NCI-H1092 treated with DMSO at 0.1 percent for 48 hours (cell line): ENCODE measurements at regions not wholly inside any gene's neighbourhood (a gene's known extent, or its start where the extent isn't known, plus 50 kb on each side); places are given as distances from the start of the nearest gene placed in this dataset.

Experiments used
- DNase-seq: peaks from one replicate; lab custom pipeline; 2025; lab: John Stamatoyannopoulos, UW

- no peak for DNase-seq
Measured at GRCh38 chr12:87841935-87842334, 187.3 kb downstream of the C12orf50 start.

DNA sequence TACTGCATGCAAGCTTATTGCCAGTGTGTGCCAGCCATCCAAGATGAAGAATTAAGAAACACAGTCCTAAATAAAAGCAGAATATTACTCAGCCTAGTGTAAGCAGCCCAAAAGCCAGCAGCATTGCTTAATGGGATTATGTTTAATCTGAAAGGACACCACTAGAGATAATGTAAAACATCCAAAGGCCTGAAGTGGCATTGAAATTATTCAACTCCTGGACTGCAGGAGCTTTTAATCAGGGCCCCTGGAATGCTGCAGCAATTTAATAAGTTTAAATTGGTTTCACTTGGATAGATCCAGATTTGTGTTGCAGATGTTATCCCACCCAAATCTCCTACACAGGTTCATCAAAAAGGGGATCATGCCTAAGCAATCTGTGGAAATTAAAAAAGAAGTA, 193.0 kb downstream of the C12orf50 start:
- no peak for DNase-seq

DNA sequence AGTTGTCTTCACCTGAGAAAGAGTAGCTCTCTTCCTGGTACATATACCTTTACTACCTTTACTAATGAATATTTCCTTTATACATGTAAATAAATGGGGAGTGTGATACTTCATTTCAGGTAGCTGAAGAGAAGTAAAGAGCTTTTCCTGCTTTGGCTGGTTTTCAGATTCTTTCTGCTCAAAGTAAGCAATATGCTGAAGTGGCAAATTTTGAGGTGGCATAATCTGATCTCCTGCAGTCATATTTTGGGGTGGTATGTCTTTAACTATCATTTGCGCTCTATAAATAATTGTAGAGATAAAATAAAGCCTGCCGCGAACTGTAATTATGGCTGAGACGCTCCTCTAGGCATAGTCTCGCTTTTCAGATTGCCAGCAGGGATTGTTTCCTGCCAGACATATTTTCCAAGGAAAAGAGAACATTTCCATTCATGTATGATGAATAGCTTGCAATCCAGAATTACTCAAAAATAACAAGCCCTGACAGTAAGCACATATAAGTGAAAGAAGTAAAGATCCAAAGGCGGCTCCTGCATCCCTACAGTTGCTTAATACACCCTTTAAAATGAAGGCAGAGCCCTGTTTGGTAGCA, 200.7 kb downstream of the C12orf50 start:
- no peak for DNase-seq

- no peak for DNase-seq
Measured at GRCh38 chr12:87827638-87828264, 201.4 kb downstream of the C12orf50 start.

- DNase-seq = no peak
Measured at GRCh38 chr12:87822923-87823322, 206.3 kb downstream of the C12orf50 start.

DNA sequence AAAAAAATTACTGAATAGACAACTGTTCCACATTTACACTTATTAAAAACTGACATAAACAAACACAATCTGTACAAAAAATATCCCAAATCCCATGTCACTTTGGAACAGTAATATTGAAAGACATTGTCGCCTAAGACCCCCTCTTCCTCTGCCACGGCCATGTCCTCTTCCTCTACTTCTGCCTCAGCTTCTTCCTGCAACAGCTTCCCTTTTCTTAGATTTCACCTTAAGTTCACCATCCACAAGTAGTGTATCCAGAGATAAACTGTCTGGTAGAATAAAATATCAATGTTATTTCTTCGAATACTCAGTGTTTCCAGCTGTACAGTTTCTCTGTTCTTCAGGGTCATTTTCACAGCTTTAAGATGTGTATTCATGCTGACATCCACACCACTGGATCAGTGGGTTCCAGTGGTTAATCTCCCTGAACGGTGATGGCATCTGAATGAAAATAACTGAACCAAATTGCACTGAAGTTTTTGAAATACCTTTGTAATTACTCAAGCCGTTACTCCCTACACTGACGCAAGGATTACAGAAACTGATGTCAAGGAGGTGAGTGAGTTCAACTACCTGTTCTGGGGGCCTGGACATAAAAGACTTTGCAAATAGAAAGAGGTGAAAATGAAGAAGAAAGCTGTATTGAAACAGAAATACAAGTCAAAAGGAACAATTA, 208.5 kb downstream of the C12orf50 start:
- DNase-seq = no peak

DNA sequence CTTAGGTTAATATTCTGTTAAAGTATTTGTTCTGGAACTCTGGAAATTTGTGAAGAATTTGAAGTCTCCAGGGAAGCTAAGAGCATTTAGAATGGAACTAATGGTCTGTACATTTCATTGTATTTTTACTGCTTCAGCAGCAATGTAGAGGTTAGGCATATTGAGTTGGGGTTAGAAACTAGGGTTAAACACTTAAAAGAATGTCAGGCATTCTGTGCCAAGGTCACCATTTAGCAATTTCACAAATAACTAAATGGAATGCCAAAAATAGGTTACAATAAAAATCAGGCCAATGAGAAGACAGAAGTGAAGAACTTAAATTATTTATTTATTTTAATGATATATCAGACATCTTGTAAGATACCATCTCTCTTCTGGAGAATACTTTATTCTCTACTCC, 210.8 kb downstream of the C12orf50 start:
- no peak for DNase-seq

DNA sequence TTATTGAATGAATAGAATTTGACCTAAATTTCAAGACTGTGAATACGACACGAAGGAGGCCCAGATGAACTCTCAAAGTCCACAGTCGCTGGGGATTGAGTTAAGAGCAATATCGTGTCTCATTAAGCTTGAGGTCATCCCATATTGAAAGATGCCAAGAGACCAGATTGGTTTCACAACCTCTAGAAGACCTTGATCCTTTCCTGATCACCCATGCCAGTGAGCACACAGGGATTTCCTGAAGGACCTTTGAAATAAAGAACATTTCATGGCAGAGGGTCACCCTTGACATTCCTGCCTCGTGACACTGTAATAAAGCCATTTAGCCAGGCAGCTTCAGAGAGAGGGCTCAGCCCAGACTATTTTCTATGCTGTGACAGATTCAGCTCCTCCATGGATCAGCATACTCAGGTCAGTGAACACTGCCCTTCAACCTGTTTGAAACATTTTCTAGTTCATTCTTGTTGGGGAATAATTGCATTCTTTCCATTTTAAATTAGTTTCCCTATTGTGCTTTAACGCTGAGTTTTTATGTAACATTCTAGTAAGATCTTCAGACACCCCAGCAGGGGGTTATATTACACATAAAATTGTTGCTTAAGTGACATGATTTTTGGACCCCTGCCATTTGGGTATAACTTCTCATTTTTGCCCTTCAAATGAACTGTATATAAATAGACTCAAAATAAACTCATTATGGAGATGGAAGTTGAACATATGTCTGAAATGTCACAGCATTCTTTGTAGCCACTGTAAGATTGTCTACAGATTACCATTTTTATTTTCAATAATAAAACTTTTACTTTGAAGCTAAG, 213.2 kb downstream of the C12orf50 start:
- no peak for DNase-seq

GRCh38 chr12:87814625-87815024, 214.6 kb downstream of the C12orf50 start:
- DNase-seq = no peak

GRCh38 chr12:87813476-87814234, 215.5 kb downstream of the C12orf50 start:
- no peak for DNase-seq

DNA sequence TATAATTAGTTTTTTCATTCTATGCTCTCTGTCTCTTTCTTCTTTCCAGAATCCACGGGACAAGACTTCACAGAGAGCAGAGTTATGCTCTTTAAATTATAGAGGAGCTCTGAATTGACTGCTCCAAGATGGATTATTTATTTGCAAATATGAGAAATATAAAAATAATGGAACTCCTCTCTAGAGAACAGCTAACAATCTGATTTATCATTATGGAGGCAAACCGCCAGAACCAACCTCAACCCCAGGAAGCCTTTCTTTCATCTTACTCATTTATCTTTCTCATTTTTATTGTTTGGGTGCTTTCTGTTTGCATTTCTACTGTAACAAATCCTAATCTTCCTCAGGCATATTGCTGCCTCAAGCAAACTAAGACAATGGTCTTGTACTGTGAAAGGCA, 216.5 kb downstream of the C12orf50 start:
- DNase-seq = no peak

DNA sequence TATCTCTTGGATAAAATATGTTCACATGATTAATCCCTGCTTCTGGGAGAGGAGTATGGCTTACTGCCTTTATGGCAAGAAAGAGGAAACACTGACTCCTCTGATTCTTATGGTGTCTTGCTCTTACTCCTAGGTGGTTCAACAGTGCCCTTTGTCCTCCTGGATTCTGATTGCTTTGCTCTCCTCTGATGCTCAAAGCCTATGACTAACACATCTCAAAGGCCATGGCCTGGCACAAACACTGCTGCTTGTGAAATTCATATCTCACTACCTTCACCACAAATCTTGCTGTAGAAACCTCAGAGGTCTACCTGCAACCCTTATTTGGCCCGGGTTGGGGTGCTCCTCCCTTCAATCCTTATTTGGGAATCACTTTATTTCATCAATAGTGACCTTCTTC, 217.2 kb downstream of the C12orf50 start:
- DNase-seq = no peak

DNA sequence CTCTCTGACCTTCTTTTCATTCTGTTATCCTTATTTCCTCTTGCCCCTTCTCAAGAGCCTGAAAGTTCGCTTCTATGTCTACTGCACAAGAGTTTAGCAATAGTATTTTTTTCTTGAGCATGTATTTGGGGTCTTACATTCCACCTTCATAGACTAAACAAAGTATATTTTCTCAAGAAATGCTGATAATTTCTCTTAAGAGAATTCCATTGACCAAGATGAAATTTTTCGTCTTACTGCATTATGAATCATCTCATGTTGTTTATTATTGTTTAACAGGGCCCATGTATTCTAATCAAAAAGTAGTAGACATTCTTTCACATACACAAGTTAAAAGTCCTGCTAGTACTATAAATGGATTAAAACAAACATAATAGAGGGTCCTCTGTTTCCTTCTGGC, 219.3 kb downstream of the C12orf50 start:
- DNase-seq = no peak

GRCh38 chr12:87807086-87807485, 222.1 kb downstream of the C12orf50 start:
- DNase-seq = no peak

GRCh38 chr12:87806310-87806709, 222.9 kb downstream of the C12orf50 start:
- DNase-seq = no peak

GRCh38 chr12:87804386-87804785, 224.8 kb downstream of the C12orf50 start:
- DNase-seq = no peak

- DNase-seq = peak; percentile 19
Measured at GRCh38 chr12:87802721-87803011, 226.5 kb downstream of the C12orf50 start.

DNA sequence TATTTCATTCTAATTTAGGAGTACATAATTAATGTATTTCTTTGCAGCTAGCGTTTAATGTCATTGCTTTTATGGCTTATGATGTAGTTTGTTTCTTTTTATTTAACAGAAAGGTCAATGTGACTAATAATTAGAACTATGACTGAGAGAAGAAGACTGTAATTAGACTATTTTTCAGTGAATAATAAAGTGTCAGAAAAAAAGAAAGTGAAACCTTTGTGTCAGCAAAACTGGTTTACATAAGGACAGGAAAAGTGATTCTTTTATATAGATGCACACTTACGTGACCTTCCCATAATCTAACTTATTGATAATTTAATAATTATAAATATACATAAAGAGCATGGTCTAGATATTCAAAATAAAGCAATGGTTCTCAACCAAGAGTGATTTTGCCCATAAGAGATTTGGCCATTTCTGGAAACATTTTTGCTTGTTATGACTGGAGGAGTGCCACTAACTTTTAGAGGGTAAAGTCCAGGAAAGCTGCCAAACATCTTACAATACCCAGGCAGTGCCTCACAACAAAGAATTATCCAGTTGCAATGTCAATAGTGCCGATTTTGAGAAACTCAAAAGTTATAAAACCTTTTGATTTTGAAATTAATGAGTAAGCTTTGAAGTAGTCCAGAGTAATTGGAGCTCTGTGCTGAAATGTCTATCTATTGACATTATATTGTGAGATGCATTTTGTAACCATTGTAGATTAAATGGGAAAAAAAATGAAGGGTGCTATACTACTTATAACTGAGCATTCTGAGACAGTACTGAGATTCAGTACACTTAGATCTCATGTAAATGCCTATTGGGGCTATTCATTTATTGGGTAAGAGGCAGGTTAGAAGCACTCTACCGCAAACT, 227.1 kb downstream of the C12orf50 start:
- DNase-seq = peak; percentile 19

DNA sequence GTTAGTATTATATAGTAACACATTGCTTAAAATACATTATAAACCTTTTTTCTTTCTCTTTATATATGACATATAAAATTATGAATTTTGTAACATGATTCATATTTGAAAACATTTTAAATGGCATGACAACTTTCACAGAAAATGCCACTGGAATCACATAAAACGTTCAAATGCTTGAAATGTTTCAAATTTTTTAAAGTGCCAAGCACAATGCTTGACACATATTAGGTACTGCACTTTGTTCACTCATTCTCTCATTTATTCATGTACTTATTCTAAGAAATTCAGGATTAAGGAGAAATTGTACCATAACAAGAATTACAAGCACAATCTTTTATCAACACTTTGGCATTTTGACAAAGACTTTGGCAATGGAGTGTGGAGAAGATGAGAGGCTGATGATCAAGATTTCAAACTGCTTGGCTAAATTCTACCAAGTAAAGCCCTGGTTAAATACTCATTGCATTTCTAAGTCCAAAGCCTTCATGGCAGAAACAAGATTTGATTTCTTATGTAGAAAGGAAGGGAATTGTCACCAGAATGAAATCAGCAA, 232.2 kb downstream of the C12orf50 start:
- DNase-seq = no peak

DNA sequence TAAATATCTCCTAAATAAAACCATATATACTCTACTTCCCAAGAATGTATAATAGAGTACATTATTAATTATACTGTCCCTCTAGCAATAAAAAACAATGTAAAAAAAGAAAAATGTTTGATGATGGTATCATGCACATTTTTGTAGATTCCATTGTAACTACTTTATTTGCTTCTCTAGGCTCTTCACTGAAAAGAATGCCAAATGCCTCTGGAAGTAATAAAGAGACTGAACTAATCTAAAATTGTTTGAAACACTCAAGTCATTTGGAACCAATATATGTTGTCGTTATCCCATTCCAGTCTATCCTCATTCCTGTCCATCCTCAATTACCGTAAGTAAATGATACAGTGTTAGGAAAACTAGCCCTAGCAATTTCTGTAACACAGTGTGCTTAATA, 233.6 kb downstream of the C12orf50 start:
- no peak for DNase-seq

DNA sequence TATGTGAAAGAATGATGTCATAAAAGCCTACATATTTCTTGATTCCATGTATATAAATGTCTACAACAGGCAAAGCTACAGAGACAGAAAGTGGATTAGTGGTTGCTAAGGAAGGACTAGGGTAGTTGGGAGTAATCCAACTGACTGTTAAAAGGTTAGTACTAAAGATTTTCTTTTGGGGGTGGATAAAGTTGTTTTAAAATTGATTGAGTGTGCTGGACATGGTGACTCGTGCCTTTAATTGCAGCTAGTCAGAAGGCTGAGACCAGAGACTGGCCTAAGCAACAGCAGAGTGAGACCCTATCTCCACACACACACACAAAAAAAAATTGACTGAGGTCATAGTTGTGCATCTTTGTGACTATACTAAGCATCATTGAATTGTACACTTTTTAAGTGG, 234.3 kb downstream of the C12orf50 start:
- DNase-seq = no peak
